Trophoblast cell (in vitro differentiated cells and primary cell): ENCODE measurements at regions not wholly inside any gene's neighbourhood (a gene's known extent, or its start where the extent isn't known, plus 50 kb on each side); places are given as distances from the start of the nearest gene placed in this dataset.

ENCODE experiments used
- DNase-seq, 2 donors: peaks; one replicate each; pipeline ENCODE4 v3.0.0-alpha.2; 2016
- H2AFZ ChIP-seq: 2 replicates; pipeline ENCODE4 v1.6.1; 2013; ENCODE audit warnings: low read length, moderate library complexity, mild to moderate bottlenecking; ENCODE audit not compliant: insufficient read depth, poor library complexity
- H2AK5ac ChIP-seq: 2 replicates; pipeline ENCODE4 v1.6.1; 2013; ENCODE audit warnings: mild to moderate bottlenecking, low read length
- H2BK120ac ChIP-seq: 2 replicates; pipeline ENCODE4 v1.6.1; 2013; ENCODE audit warnings: low read length, mild to moderate bottlenecking, moderate library complexity; ENCODE audit not compliant: insufficient read depth, poor library complexity
- H2BK12ac ChIP-seq: 2 replicates; pipeline ENCODE4 v1.6.1; 2013; ENCODE audit warnings: mild to moderate bottlenecking, low read length, moderate library complexity
- H2BK5ac ChIP-seq: 2 replicates; pipeline ENCODE4 v1.6.1; 2013; ENCODE audit warnings: low read length, low read depth, moderate library complexity, mild to moderate bottlenecking; ENCODE audit not compliant: poor library complexity
- H3K14ac ChIP-seq: 2 replicates; pipeline ENCODE4 v1.6.1; 2013; ENCODE audit warnings: mild to moderate bottlenecking, low read length
- H3K18ac ChIP-seq: 2 replicates; pipeline ENCODE4 v1.6.1; 2013; ENCODE audit warnings: mild to moderate bottlenecking, low read length
- H3K23ac ChIP-seq: 2 replicates; pipeline ENCODE4 v1.6.1; 2013; ENCODE audit warnings: low read length
- H3K27ac ChIP-seq: 2 replicates; pipeline ENCODE4 v1.5.1; 2013; ENCODE audit warnings: low read depth, mild to moderate bottlenecking, inconsistent platforms, low read length, moderate library complexity
- H3K27me3 ChIP-seq: 2 replicates; pipeline ENCODE4 v1.6.1; 2013; ENCODE audit warnings: inconsistent platforms, mild to moderate bottlenecking, low read length, moderate library complexity; ENCODE audit not compliant: insufficient read depth
- H3K36me3 ChIP-seq, 2 experiments: 1 replicate in 1 of 2; 2 replicates in 1 of 2; pipeline ENCODE4 v1.6.1; 2013; ENCODE audit warnings: low read length in 2 of 2, mild to moderate bottlenecking in 2 of 2, moderate library complexity in 1 of 2; ENCODE audit not compliant: insufficient read depth in 2 of 2, control insufficient read depth in 1 of 2
- H3K4ac ChIP-seq: 2 replicates; pipeline ENCODE4 v1.6.1; 2013; ENCODE audit warnings: low read depth, mild to moderate bottlenecking, low read length, moderate library complexity
- H3K4me1 ChIP-seq, 2 experiments: 1 replicate in 1 of 2; 2 replicates in 1 of 2; pipeline ENCODE4 v1.6.1; 2013; ENCODE audit warnings: low read length in 2 of 2, mild to moderate bottlenecking in 2 of 2, moderate library complexity in 1 of 2; ENCODE audit not compliant: insufficient read depth in 2 of 2, control insufficient read depth in 1 of 2
- H3K4me2 ChIP-seq: 2 replicates; pipeline ENCODE4 v1.6.1; 2013; ENCODE audit warnings: inconsistent platforms, mild to moderate bottlenecking, low read length, moderate library complexity
- H3K4me3 ChIP-seq: 2 replicates; pipeline ENCODE4 v1.5.1; 2013; ENCODE audit warnings: mild to moderate bottlenecking, low read depth, low read length, inconsistent platforms
- H3K79me1 ChIP-seq: one replicate; pipeline ENCODE4 v1.6.1; 2013; ENCODE audit warnings: low read length
- H3K79me2 ChIP-seq: 2 replicates; pipeline ENCODE4 v1.6.1; 2013; ENCODE audit warnings: low read length, mild to moderate bottlenecking; ENCODE audit not compliant: control insufficient read depth, insufficient read depth, poor library complexity
- H3K9ac ChIP-seq: 2 replicates; pipeline ENCODE4 v1.6.1; 2013; ENCODE audit warnings: mild to moderate bottlenecking, low read length
- H3K9me3 ChIP-seq: 2 replicates; pipeline ENCODE4 v1.6.1; 2013; ENCODE audit warnings: low read depth, mild to moderate bottlenecking, control low read depth, inconsistent platforms, low read length; ENCODE audit not compliant: insufficient read depth
- H4K12ac ChIP-seq: 2 replicates; pipeline ENCODE4 v1.6.1; 2013; ENCODE audit warnings: low read depth, mild to moderate bottlenecking, low read length, moderate library complexity
- H4K8ac ChIP-seq: 2 replicates; pipeline ENCODE4 v1.6.1; 2013; ENCODE audit warnings: low read depth, mild to moderate bottlenecking, low read length, moderate library complexity
- H4K91ac ChIP-seq: one replicate; pipeline ENCODE4 v1.6.1; 2013; ENCODE audit warnings: low read depth, mild to moderate bottlenecking, low read length, moderate library complexity
- WGBS: extraction: QIAGEN DNeasy Blood & Tissue Kit; methylation state at CpG from one replicate; pipeline ENCODE4 v1.1.7; 2013; ENCODE audit warnings: missing lambda C conversion rate; ENCODE audit not compliant: insufficient read length, insufficient coverage; ENCODE audit errors: extremely low coverage; 5-methylcytosine and 5-hydroxymethylcytosine counted together

- Histone ChIP-seq H4K8ac (no peak overlapping the region), H3K14ac (no peak overlapping the region), H3K18ac (no peak overlapping the region), H3K4ac (no peak overlapping the region), H3K4me3 (no peak overlapping the region), H3K9ac (no peak overlapping the region), H3K4me2 (no peak overlapping the region), H3K27ac (no peak overlapping the region), H2BK12ac (no peak overlapping the region), H3K79me2 (no peaks in the 10 kb centered on the region), H3K79me1 (no peaks in the 10 kb centered on the region), H4K12ac (no peak overlapping the region), H3K9me3 (no peaks in the 10 kb centered on the region), H4K91ac (no peak overlapping the region), H2AK5ac (no peak overlapping the region), H3K4me1 (no peaks in the 10 kb centered on the region), H2AFZ (no peak overlapping the region), H3K27me3 (no peaks in the 10 kb centered on the region), H3K23ac (peak overlapping the region; percentile 62), H2BK5ac (no peak overlapping the region), H3K36me3 (no peaks in the 10 kb centered on the region), H2BK120ac (no peak overlapping the region)
- WGBS, result no CpG with 5 or more reads among the region's 4 CpGs
- no peak for DNase-seq
Observed at GRCh38 chr10:117750616-117751015, 208.1 kb downstream of the EMX2 start.

- Histone ChIP-seq H3K9me3 (no peaks in the 10 kb centered on the region), H3K79me1 (no peaks in the 10 kb centered on the region), H3K9ac (no peak overlapping the region), H4K12ac (no peak overlapping the region), H2BK12ac (no peak overlapping the region), H3K27me3 (no peaks in the 10 kb centered on the region), H2AK5ac (no peak overlapping the region), H2BK120ac (no peak overlapping the region), H3K79me2 (no peaks in the 10 kb centered on the region), H3K4me2 (no peak overlapping the region), H3K14ac (no peak overlapping the region), H3K36me3 (no peaks in the 10 kb centered on the region), H3K4me3 (no peak overlapping the region), H3K27ac (no peak overlapping the region), H3K4ac (no peak overlapping the region), H4K91ac (no peak overlapping the region), H2AFZ (no peak overlapping the region), H2BK5ac (no peak overlapping the region), H3K23ac (no peak overlapping the region), H3K18ac (no peak overlapping the region), H4K8ac (no peak overlapping the region), H3K4me1 (no peaks in the 10 kb centered on the region)
- no CpG with 5 or more reads among the region's 1 CpG for WGBS
- DNase-seq, result no peak
Observed at GRCh38 chr10:117751259-117751658, 208.7 kb downstream of the EMX2 start.

- no peak overlapping the region for H3K18ac ChIP-seq
- no peaks in the 10 kb centered on the region for H3K36me3 ChIP-seq
- H3K9me3 ChIP-seq, result no peaks in the 10 kb centered on the region
- no CpG with 5 or more reads among the region's 4 CpGs for WGBS
- H3K79me2 ChIP-seq, result no peaks in the 10 kb centered on the region
- no peak for DNase-seq
- H2BK120ac ChIP-seq, result no peak overlapping the region
- H3K9ac ChIP-seq, result no peak overlapping the region
- no peak overlapping the region for H3K4me3 ChIP-seq
- no peak overlapping the region for H3K23ac ChIP-seq
- H3K79me1 ChIP-seq, result no peaks in the 10 kb centered on the region
- H2AK5ac ChIP-seq, result no peak overlapping the region
- no peak overlapping the region for H4K12ac ChIP-seq
- H3K27me3 ChIP-seq, result no peaks in the 10 kb centered on the region
- no peak overlapping the region for H2AFZ ChIP-seq
- no peak overlapping the region for H3K14ac ChIP-seq
- no peak overlapping the region for H4K91ac ChIP-seq
- no peaks in the 10 kb centered on the region for H3K4me1 ChIP-seq
- no peak overlapping the region for H2BK5ac ChIP-seq
- H4K8ac ChIP-seq, result no peak overlapping the region
- no peak overlapping the region for H2BK12ac ChIP-seq
- no peak overlapping the region for H3K4ac ChIP-seq
- no peak overlapping the region for H3K4me2 ChIP-seq
- H3K27ac ChIP-seq, result no peak overlapping the region
Observed at GRCh38 chr10:117752103-117752502, 209.6 kb downstream of the EMX2 start.

- H2BK120ac ChIP-seq, result no peak overlapping the region
- H3K9ac ChIP-seq, result no peak overlapping the region
- H3K4me1 ChIP-seq, result no peaks in the 10 kb centered on the region
- no peak overlapping the region for H3K4me2 ChIP-seq
- H3K27ac ChIP-seq, result no peak overlapping the region
- H3K14ac ChIP-seq, result no peak overlapping the region
- no peak overlapping the region for H2AFZ ChIP-seq
- no peak overlapping the region for H4K12ac ChIP-seq
- H3K9me3 ChIP-seq, result no peaks in the 10 kb centered on the region
- no peaks in the 10 kb centered on the region for H3K36me3 ChIP-seq
- no peak overlapping the region for H2AK5ac ChIP-seq
- no peak overlapping the region for H2BK12ac ChIP-seq
- H3K4ac ChIP-seq, result no peak overlapping the region
- no peak overlapping the region for H4K8ac ChIP-seq
- no peak for DNase-seq
- H2BK5ac ChIP-seq, result no peak overlapping the region
- no CpG with 5 or more reads among the region's 15 CpGs for WGBS
- no peak overlapping the region for H3K23ac ChIP-seq
- no peak overlapping the region for H4K91ac ChIP-seq
- H3K79me2 ChIP-seq, result no peaks in the 10 kb centered on the region
- no peaks in the 10 kb centered on the region for H3K27me3 ChIP-seq
- no peak overlapping the region for H3K18ac ChIP-seq
- H3K4me3 ChIP-seq, result no peak overlapping the region
- no peaks in the 10 kb centered on the region for H3K79me1 ChIP-seq
Observed at GRCh38 chr10:117754770-117755658, 212.5 kb downstream of the EMX2 start.
